ENCODE measurements at regions not wholly inside any gene's neighbourhood (a gene's known extent, or its start where the extent isn't known, plus 50 kb on each side); places are given as distances from the start of the nearest gene placed in this dataset.
"Not testable (repeated sequence)": the region's sequence is repeated elsewhere in the genome, so short reads cannot be mapped to it uniquely, and the experiment has no call there.

DNA sequence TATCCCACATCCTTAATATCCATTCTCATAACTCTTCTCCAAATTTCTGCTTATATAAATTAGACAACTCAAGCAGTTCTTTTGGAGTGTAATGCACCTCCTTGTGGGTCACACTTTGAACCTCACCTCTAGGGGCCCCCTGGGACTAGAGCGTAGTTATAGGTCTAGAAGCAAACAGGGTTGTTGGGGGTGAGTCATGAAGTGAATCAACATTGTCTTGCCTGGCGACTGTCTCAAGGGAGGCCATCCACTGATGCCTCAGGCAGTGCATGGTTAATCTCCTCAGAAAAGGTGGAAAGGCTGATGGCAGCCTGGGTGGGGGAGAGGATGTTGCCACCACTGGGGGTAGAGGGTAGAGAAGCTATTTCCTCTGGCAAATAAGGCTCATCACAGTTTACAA is 129.1 kb downstream of the TNFRSF21 start:
- no peak for DNase-seq (ENCODE audit: low read depth in 4 of 4, low spot score in 3 of 4)

DNA sequence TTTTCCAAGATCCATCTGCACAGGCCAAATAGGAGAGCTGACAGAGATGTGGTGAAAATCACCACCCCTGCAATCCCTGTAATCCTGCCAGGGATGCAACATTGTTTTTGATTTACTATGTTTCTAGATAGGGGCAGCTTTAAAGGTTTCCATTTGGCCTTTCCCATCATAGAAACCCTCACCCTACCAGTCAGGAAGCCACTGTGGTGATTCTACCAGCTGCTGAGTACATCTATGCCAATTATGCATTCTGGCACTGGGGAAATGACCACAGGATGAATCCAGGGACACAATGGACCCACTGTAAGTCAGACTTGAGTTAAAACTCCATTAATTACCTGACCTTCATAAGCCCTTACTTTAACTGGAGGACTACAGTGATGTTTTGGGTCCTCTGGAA is 130.4 kb downstream of the TNFRSF21 start:
- DNase-seq (ENCODE audit: low read depth in 4 of 4, low spot score in 3 of 4) = no peak

DNA sequence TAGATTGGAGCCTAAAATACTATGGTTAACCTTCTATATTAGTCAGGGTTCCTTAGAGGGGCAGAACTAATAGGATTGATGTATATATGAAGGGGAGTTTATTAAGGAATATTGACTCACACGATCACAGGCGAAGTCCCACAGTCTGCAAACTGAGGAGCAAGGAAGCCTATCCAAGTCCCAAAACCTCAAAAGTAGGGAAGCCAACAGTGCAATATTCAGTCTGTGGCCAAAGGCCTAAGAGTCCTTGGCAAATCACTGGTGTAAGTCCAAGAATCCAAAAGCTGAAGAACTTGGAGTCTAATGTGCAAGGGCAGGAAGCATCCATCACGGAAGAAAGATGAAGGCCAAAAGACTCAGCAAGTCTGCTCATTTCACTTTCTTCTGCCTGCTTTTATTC is 133.5 kb upstream of the ADGRF1 start:
- DNase-seq (ENCODE audit: low read depth in 4 of 4, low spot score in 3 of 4) = no peak

DNA sequence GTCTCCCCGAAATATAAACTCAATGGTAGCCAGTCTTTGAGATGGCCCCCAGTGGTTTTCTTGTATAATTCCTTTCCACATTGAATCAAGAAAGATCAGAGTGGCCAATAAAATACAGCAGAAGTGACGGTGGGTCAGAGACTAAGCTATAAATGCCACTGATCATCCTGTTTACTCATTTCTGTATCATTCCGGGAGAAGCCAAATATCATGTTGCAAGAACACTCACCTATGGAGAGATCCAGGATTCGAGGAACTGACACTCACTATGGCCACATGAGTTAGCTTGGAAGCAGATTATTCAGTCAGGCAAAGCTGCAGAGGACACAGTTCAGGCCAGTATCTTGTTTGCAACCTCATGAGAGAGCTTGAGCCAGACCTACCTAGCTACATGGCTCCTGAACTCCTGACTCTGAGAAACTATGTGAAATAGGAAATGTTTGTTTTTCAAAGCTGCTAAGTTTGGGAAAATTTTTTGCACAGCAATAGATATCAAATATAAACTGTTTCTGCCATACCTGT is 132.4 kb upstream of the ADGRF1 start:
- no peak for DNase-seq (ENCODE audit: low read depth in 4 of 4, low spot score in 3 of 4)

DNA sequence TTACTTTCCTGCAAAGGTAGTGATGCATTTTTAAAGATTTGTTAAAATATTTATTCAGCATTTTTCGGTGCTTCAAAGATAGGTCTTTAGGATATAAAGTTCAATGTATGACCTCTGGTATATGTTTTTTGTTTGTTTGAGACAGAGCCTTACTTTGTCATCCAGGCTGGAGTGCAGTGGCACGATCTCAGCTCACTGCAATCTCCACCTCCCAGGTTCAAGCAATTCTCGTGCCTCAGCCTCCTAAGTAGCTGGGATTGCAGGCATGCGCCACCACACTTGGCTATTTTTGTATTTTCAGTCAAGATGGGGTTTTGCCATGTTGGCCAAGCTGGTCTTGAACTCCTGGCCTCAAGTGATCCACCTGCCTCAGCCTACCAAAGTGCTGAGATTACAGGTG is 131.9 kb upstream of the ADGRF1 start:
- not testable (repeated sequence) for DNase-seq (ENCODE audit: low read depth in 4 of 4, low spot score in 3 of 4)

DNA sequence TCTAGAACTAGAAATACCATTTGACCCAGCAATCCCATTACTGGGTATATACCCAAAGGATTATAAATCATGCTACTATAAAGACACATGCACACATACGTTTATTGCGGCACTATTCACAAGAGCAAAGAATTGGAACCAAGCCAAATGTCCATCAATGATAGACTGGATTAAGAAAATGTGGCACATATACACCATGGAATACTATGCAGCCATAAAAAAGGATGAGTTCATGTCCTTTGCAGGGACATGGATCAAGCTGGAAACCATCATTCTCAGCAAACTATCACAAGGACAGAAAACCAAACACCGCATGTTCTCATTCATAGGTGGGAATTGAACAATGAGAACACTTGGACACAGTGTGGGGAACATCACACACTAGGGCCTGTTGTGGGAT is 131.0 kb upstream of the ADGRF1 start:
- DNase-seq (ENCODE audit: low read depth in 4 of 4, low spot score in 3 of 4) = not testable (repeated sequence)

DNA sequence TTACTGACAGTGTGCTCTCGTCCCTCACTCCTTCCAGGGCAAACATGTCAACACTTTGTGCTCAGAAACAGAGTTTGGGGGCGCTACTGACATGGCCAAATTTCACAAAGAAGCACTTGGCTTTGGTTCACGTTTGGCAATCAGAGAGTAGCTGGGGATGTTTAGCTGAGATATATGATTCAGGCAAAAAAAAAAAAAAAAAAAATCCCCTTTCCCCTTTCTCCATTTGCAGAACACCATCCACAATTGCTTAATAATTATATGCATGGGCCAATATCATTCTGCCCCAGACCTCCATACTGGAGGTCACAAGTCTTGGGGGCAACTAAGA is 128.4 kb upstream of the ADGRF1 start:
- DNase-seq (ENCODE audit: low read depth in 4 of 4, low spot score in 3 of 4) = no peak

DNA sequence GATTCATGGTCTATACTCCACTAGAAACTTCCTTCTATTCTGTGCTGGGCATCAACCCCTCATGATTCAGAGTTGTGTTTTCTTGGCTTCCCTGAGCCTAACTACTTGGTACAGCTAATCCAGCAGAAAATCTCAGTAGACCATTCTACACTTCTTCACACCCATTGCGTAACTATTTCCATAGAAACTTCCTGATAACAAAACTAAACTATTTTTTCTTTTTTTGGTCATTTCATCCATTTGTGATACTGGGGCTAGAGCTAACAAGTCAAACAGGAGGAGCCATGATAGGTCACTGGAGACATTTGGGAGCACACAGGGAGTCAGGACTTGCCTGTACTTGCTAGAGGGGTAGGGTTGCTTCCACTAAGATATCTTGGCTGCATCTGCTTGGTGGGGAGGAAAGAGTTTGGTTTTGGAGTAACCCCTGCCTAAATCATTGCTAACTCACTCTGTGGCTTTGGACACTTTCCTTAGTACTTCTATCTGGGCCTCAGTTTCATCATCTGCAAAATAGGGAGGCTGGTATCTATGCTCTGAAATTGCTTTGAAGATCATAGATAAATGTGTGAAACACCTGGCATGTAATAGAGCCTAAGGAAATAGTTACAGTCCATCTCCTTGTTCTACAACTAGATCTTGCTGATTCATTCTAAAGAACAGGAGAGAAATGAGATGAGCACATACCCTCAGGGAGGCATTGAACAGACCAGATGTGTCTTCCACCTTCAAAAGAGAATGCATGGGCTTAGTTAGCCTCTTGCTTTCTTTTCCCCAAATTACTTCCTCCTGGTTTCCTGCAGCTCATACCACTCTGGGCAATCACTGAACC is 127.9 kb upstream of the ADGRF1 start:
- DNase-seq (ENCODE audit: low read depth in 4 of 4, low spot score in 3 of 4) = no peak

DNA sequence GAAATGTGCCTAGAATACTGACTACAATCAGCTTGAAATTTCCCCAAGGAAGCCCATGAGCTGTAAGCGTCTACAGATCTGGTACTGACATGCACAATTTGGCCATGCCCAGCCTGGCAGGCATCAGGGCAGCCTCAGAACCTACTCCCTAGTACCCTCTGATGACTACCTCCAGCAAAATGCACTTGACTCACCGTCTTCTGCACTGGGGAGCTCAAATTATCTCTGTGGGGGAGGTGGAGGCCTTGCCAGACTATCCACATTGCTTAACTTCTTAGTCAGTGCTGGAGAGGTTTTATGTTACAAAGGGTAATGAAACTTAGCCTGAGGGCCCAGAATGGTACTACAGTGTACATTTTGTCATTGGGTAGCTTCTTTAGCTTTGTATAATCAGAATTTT is 126.0 kb upstream of the ADGRF1 start:
- no peak for DNase-seq (ENCODE audit: low read depth in 4 of 4, low spot score in 3 of 4)

DNA sequence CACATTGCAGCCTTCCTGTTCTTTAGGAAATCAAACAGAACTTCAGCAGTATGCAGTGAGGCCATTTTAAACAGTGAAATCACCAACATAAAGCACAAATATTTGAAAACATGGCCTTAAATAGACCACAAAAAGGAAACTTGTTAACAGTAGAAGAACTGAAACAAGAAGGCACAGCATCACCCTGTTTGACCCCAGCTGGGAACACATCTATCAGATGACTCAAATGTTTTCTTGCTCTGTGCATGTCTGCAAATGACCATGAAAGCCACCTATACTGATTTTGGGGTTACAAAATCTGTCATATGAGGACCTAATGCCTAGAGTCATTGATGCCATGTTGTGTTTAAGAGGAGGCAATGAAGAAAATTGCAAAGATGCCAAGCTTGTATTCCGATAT is 123.8 kb upstream of the ADGRF1 start:
- DNase-seq (ENCODE audit: low read depth in 4 of 4, low spot score in 3 of 4) = no peak

DNA sequence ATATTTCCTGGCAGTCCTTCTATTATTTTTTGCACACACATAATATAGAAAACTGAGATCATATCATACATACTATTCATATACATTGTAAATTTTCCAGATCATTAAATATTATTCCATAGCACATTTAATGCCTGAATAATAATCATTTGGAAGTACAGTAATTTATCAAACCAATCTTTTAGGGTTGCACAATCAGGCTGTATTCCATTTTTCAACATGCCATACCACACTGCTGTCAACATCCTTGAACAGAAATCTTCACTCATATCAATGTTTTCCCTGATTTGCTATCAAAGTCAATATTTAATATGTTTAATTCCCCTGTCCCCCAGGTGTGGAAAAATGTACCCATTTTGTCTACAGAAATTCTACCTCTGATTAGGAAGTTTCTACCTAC is 122.7 kb upstream of the ADGRF1 start:
- DNase-seq (ENCODE audit: low read depth in 4 of 4, low spot score in 3 of 4) = no peak

DNA sequence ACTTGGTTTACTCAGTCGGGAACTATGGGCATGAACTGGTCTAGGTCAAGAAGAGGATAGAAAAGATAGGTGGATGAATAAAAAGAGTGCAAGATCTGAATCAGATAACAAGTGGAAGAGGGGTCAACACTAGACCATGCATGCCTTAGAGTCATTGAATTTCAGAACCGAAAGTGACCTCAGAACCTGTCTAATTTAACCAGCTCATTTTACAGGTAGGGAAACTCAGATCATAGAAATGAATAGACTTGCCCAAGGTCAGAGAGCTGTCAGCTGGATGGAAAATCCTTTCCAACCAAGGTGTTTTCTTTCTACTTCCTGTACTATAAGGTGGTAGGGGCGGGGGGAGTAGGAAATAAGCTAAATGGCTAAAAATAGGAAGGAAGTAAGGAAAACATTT is 121.4 kb upstream of the ADGRF1 start:
- no peak for DNase-seq (ENCODE audit: low read depth in 4 of 4, low spot score in 3 of 4)

DNA sequence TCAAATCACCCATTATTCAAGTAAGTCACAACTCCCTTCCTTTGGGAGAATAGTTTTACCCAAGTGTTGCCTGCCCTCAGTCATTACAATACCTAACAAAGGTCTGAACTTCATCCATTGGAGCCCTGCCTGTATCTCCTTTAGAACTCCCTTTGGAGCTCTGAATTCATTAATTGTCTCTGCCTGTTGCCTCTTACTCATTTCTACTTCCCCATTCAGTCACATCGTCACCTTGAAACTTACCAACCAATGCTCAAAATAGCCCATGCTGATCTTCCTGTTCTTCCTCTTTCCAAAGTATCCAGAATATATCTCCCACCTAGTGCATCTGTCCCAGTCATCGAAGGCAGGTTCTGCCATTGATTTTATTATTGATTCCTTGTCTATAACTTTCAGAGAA is 120.7 kb upstream of the ADGRF1 start:
- no peak for DNase-seq (ENCODE audit: low read depth in 4 of 4, low spot score in 3 of 4)

DNA sequence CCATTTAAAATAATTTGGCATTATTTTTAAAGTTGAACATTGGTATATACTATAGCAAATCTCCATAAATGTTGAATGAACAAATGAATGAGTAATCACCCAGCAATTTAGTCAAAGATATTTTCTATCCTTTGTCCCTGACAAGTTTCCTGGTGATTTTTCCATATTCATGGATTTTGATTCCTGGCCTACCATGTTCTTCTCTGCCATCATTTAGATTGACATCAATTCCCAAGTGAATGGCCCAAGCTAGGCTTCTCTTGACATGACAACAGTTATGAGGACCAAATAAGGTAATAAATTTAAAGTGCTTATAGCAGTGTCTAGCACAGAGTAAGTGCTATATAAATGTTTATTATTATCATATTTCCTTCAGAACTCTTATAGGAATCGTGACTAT is 120.1 kb upstream of the ADGRF1 start:
- no peak for DNase-seq (ENCODE audit: low read depth in 4 of 4, low spot score in 3 of 4)

DNA sequence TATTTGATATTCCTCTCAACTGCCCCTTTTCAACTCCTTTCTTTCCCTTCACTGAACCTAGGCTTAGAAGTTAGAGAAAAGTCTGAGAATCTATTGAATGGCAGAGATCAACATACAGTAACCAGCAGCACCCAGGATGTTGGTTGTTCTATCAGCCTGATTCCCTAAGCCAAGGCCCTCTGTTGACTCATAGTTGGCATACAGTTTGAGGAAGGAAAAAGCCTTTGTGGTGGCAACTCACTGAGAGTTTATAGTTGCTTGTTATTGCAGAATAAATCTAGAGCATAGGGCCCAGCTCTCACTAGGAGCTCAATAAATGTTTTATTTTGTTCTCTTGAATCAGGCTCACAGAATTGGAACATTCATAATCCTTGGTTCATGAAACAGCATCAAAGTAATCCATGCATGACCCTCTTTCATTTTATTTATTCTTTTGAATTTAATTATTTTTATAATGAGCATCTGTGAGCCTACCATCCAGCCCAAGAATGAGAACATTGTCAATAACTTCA is 119.1 kb upstream of the ADGRF1 start:
- DNase-seq (ENCODE audit: low read depth in 4 of 4, low spot score in 3 of 4) = no peak

DNA sequence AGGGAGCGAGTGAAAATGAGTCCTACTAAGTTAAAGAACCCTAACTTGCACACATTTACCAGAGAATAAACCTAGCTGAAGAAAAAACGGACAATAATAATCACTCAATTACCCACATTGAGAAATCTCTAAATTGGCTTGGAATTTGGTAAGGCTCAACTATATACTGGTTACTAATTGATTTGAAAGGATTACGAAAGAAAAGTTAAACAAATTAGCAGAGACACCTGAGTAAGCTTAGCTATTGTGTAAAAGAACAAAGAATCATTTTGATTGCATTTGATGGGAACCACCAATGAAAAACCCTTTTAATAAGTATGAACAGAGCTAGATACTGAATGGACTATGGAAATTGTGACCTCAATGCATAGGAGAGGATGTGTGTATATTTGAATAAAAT is 118.6 kb upstream of the ADGRF1 start:
- no peak for DNase-seq (ENCODE audit: low read depth in 4 of 4, low spot score in 3 of 4)

DNA sequence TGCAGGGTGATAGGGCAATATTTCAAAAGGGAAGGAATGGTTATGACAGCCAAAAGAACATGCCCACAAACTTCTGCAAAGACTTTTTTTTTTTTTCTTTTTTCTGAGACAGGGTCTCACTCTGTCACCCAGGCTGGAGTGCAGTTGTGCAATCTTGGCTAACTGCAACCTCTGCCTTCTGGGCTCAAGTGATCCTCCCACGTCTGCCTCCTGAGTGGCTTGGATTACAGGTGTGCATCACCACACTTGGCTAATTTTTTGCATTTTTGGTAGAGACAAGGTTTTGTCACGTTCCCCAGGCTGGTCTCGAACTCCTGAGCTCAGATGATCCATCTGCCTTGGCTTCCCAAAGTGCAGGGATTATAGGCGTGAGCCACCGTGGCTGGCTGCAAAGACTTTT is 117.6 kb upstream of the ADGRF1 start:
- DNase-seq (ENCODE audit: low read depth in 4 of 4, low spot score in 3 of 4) = no peak

DNA sequence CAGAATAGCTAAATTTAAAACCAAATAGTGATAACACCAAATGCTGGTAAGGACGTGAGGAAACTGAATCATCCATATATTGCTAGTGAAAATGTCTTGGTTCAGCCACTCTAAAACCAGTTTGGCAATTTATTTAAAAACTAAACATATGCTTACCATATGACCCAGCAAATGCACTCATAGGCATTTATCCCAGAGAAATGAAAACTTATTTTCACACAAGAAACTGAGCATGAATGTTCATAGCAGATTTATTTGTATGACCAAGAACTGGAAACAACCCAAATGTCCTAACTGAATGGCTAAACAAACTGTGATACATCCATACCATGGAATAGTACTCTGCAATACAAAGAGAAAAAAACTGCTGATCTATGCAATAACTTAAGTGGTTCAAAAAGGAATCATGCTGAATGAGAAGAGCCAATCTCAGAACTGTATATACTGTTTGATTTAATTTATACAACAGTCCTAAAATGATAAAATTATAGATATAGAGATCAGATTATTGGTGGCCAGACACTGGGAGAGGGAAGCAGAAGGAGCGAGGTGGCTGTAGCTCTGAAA is 115.6 kb upstream of the ADGRF1 start:
- DNase-seq (ENCODE audit: low read depth in 4 of 4, low spot score in 3 of 4) = no peak

DNA sequence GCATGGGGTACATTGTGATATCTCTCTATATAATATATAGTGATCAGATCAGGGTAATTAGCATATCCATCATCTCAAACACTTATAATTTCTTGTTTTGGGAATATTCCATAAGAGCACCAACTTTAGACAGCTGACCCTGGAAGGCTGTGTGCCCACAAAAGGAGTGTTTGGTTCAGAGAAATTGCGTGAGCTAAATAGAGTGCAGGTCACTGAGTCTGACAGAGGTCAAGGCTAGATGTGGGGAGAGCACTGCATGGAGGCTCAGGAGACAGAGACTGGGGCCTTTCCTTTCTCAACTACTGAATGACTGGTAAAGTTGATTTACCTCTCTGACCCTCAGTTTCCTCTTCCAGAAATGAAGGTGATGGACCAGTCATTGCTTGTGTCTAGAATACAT is 114.9 kb upstream of the ADGRF1 start:
- no peak for DNase-seq (ENCODE audit: low read depth in 4 of 4, low spot score in 3 of 4)

DNA sequence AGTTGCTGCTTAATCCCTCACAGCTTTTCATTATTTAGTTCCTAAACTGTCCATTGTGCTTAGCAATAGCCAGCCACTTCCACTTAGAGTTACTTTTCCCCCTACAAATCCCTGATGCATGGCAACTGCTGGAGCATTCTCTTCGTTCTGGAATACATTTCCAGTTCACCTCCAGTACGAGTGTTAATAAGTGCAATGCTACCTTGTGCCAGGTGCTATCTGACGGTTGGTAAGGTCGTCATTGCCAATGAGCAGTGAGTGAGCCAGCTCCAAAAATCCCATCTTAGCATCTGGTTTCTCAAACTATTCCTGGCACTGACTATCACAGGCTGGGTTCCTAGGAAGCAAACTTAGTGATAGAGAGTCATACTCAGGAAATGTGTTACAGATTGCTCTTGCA is 114.1 kb upstream of the ADGRF1 start:
- no peak for DNase-seq (ENCODE audit: low read depth in 4 of 4, low spot score in 3 of 4)

DNA sequence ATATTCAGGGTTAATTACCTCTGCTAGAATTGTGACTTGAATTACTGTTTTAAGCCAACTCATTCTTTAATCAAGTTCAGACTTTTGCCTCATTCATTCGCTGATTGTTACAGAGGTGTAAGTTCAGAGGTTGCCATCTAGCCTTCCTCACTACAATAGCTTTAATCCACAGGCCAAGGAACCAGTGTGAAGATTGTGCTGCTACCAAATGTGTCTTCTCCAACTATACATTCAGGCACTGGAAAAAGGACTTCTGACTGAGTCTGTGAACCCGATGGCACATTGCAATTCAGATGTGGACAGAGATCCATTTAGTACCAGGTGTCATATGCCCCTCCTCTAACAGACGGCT is 111.2 kb upstream of the ADGRF1 start:
- DNase-seq (ENCODE audit: low read depth in 4 of 4, low spot score in 3 of 4) = no peak

DNA sequence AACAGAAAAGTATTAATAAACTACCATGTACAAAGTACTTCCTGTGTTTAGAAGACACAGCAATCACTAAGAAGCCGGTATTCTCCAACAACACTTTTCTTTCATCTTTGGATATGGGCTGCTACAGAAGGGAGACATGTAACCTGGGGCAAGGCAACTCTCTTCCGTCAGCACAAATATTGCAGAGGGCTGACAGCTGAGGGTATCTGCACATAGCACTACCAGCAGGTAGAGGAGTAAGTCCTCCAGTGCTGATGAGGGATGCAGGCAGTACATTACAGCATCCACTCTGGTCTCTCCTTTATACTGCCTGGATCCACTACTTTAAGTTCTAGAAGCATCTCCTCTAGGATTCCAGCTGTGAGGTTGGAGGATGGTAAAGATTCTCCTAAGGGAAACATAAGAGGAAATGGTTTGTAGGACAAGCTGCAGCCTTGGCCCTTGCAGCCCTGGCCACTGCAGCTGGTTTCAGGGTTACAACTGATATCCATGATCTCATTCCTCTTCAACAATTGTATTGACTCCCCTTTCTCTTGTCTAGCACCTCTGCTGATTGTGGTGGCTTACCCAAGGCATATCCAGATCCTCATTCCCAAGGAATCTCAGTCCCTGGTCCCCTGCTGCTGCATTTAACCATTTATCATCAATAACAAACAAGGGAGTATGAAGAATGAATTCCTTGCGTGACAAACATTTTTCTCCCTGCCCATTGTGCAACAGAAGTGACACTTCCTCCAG is 110.7 kb upstream of the ADGRF1 start:
- no peak for DNase-seq (ENCODE audit: low read depth in 4 of 4, low spot score in 3 of 4)
